HFFc6 (cell line): ENCODE measurements at regions not wholly inside any gene's neighbourhood (a gene's known extent, or its start where the extent isn't known, plus 50 kb on each side); places are given as distances from the start of the nearest gene placed in this dataset.

Source experiments
- DNase-seq: peaks from one replicate; pipeline ENCODE4 v3.0.0-alpha.2; 2018
- H3K27ac Mint-ChIP-seq: 2 replicates; pipeline ENCODE4 v1.8.0; 2020; ENCODE audit warnings: mild to moderate bottlenecking, mixed read lengths
- H3K27me3 Mint-ChIP-seq: 2 replicates; pipeline ENCODE4 v1.8.0; 2021; ENCODE audit warnings: mild to moderate bottlenecking, moderate library complexity, mixed read lengths; ENCODE audit not compliant: insufficient read depth
- H3K36me3 Mint-ChIP-seq: 2 replicates; pipeline ENCODE4 v1.8.0; 2021; ENCODE audit warnings: low read depth, mixed read lengths
- H3K4me1 Mint-ChIP-seq: 2 replicates; pipeline ENCODE4 v1.8.0; 2020; ENCODE audit warnings: low read depth, mixed read lengths
- H3K4me3 Mint-ChIP-seq: 2 replicates; pipeline ENCODE4 v1.8.0; 2020; ENCODE audit warnings: mild to moderate bottlenecking, moderate library complexity, mixed read lengths
- H3K9me3 Mint-ChIP-seq: 2 replicates; pipeline ENCODE4 v1.8.0; 2020; ENCODE audit warnings: mild to moderate bottlenecking, mixed read lengths
- CTCF ChIP-seq: fragments of 200-600 bp; sonication (generic); IDR thresholded peaks from 2 replicates; pipeline ENCODE4 v1.5.0; 2021; ENCODE audit warnings: antibody characterized with exemption, mild to moderate bottlenecking

GRCh38 chr9:107546859-107547258 is 57.3 kb upstream of the KLF4 start:
- peaks cover 7% of the 10 kb centered on the region for H3K27me3 Mint-ChIP-seq
- peaks cover 21% of the 10 kb centered on the region for H3K4me1 Mint-ChIP-seq
- H3K4me3 Mint-ChIP-seq, result no peak overlapping the region
- H3K36me3 Mint-ChIP-seq, result no peaks in the 10 kb centered on the region
- TF ChIP-seq CTCF, result no peak
- H3K27ac Mint-ChIP-seq, result no peak overlapping the region
- DNase-seq, result no peak
- H3K9me3 Mint-ChIP-seq, result no peaks in the 10 kb centered on the region

GRCh38 chr9:107545036-107545435 is 55.5 kb upstream of the KLF4 start:
- TF ChIP-seq CTCF, result no peak
- DNase-seq, result no peak
- H3K4me1 Mint-ChIP-seq, result peaks cover 21% of the 10 kb centered on the region

GRCh38 chr9:107542411-107543157 is 53.0 kb upstream of the KLF4 start:
- Mint-ChIP-seq H3K27me3 (peaks cover 14% of the 10 kb centered on the region), H3K36me3 (no peaks in the 10 kb centered on the region), H3K9me3 (no peaks in the 10 kb centered on the region), H3K4me1 (peaks cover 6% of the 10 kb centered on the region), H3K4me3 (no peak overlapping the region), H3K27ac (no peak overlapping the region)
- no peak for TF ChIP-seq CTCF
- DNase-seq, result no peak

More at GRCh38 chr9:107545036-107545435, 55.5 kb upstream of the KLF4 start:
- Mint-ChIP-seq H3K27me3 (peaks cover 11% of the 10 kb centered on the region; the same call in 1 of the 2 replicates), H3K4me3 (no peak overlapping the region), H3K9me3 (no peaks in the 10 kb centered on the region), H3K36me3 (no peaks in the 10 kb centered on the region), H3K27ac (no peak overlapping the region)

- TF ChIP-seq CTCF, result no peak
- H3K36me3 Mint-ChIP-seq, result no peaks in the 10 kb centered on the region
- H3K4me1 Mint-ChIP-seq, result peaks cover 5% of the 10 kb centered on the region; the same call in 1 of the 2 replicates
- peaks cover 14% of the 10 kb centered on the region for H3K27me3 Mint-ChIP-seq
- H3K27ac Mint-ChIP-seq, result no peak overlapping the region
- H3K4me3 Mint-ChIP-seq, result no peak overlapping the region
- H3K9me3 Mint-ChIP-seq, result no peaks in the 10 kb centered on the region
- DNase-seq, result no peak
Measured at GRCh38 chr9:107541523-107541922, 52.0 kb upstream of the KLF4 start.

- H3K27me3 Mint-ChIP-seq, result peaks cover 22% of the 10 kb centered on the region
- H3K9me3 Mint-ChIP-seq, result no peaks in the 10 kb centered on the region
- H3K36me3 Mint-ChIP-seq, result no peaks in the 10 kb centered on the region
- H3K27ac Mint-ChIP-seq, result no peak overlapping the region
- TF ChIP-seq CTCF, result no peak
- no peak for DNase-seq
- H3K4me1 Mint-ChIP-seq, result peaks cover 5% of the 10 kb centered on the region; the same call in 1 of the 2 replicates
- no peak overlapping the region for H3K4me3 Mint-ChIP-seq
Measured at GRCh38 chr9:107540164-107540561, 50.6 kb upstream of the KLF4 start.
